Panc1 (cell line): ENCODE measurements at regions not wholly inside any gene's neighbourhood (a gene's known extent, or its start where the extent isn't known, plus 50 kb on each side); places are given as distances from the start of the nearest gene placed in this dataset.

Source experiments
- POLR2AphosphoS5 ChIP-seq: IDR thresholded peaks from 2 replicates; pipeline ENCODE4 v1.6.1; 2012; ENCODE audit warnings: mild to moderate bottlenecking, low read depth, low read length, moderate library complexity
- TCF7L2 ChIP-seq: IDR thresholded peaks from 2 replicates; pipeline ENCODE4 v1.6.1; 2011; ENCODE audit warnings: mild to moderate bottlenecking, low read depth, low read length, inconsistent platforms
- TF ChIP-seq, protein P1 (sequence below): fragments of 450-650 bp; IDR thresholded peaks from 2 replicates; pipeline ENCODE4 v1.5.1; 2017; ENCODE audit warnings: mild to moderate bottlenecking
- TF ChIP-seq, protein P2 (sequence below), 2 experiments: IDR thresholded peaks; 2 replicates each; pipeline ENCODE4 v1.6.1; 2011 to 2012; ENCODE audit warnings: low read depth in 2 of 2, control low read depth in 1 of 2, low read length in 1 of 2, mild to moderate bottlenecking in 1 of 2, moderate library complexity in 1 of 2; ENCODE audit not compliant: insufficient read depth in 1 of 2

DNA sequence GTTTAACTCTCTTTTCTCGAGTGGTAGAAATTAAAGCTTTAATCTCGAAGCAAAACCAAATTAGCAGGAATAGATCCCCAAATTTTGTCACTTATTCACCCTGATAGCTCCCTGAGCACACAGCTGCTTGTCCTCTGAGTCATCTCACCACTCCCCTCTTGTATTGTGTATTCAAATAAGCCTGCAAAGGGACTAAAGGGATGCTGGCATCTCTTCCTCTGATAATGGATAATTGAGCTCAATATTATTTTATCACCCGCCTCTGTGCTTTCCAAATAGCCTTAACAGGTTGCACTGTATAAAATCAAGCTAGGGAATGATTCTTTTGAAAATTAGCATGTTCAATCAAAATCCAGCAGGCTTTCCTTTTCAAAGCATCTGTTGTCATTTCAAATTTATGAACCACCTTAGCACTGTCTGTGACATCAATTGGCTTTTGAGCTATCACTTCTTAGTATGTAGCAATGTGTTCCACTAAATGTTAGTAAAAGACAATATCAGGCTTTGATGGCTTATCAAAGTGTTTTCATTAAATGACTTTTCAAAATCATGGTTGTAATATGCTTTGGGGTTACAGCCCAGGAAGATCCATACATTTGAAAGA, 561.6 kb downstream of the PLA2G4A start:
- TF ChIP-seq, protein P1, sequence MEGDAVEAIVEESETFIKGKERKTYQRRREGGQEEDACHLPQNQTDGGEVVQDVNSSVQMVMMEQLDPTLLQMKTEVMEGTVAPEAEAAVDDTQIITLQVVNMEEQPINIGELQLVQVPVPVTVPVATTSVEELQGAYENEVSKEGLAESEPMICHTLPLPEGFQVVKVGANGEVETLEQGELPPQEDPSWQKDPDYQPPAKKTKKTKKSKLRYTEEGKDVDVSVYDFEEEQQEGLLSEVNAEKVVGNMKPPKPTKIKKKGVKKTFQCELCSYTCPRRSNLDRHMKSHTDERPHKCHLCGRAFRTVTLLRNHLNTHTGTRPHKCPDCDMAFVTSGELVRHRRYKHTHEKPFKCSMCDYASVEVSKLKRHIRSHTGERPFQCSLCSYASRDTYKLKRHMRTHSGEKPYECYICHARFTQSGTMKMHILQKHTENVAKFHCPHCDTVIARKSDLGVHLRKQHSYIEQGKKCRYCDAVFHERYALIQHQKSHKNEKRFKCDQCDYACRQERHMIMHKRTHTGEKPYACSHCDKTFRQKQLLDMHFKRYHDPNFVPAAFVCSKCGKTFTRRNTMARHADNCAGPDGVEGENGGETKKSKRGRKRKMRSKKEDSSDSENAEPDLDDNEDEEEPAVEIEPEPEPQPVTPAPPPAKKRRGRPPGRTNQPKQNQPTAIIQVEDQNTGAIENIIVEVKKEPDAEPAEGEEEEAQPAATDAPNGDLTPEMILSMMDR: no peak
- TF ChIP-seq, protein P2, sequence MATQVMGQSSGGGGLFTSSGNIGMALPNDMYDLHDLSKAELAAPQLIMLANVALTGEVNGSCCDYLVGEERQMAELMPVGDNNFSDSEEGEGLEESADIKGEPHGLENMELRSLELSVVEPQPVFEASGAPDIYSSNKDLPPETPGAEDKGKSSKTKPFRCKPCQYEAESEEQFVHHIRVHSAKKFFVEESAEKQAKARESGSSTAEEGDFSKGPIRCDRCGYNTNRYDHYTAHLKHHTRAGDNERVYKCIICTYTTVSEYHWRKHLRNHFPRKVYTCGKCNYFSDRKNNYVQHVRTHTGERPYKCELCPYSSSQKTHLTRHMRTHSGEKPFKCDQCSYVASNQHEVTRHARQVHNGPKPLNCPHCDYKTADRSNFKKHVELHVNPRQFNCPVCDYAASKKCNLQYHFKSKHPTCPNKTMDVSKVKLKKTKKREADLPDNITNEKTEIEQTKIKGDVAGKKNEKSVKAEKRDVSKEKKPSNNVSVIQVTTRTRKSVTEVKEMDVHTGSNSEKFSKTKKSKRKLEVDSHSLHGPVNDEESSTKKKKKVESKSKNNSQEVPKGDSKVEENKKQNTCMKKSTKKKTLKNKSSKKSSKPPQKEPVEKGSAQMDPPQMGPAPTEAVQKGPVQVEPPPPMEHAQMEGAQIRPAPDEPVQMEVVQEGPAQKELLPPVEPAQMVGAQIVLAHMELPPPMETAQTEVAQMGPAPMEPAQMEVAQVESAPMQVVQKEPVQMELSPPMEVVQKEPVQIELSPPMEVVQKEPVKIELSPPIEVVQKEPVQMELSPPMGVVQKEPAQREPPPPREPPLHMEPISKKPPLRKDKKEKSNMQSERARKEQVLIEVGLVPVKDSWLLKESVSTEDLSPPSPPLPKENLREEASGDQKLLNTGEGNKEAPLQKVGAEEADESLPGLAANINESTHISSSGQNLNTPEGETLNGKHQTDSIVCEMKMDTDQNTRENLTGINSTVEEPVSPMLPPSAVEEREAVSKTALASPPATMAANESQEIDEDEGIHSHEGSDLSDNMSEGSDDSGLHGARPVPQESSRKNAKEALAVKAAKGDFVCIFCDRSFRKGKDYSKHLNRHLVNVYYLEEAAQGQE (IDR thresholded peaks at IDR 0.05; ENCODE audit: insufficient read depth in 1 of 2, low read depth in 2 of 2, low read length in 1 of 2): no peak
- TF ChIP-seq POLR2AphosphoS5: no peak
- TF ChIP-seq TCF7L2: no peak
